ENCODE measurements at regions not wholly inside any gene's neighbourhood (a gene's known extent, or its start where the extent isn't known, plus 50 kb on each side); places are given as distances from the start of the nearest gene placed in this dataset.
A peak's percentile ranks its signal among the peaks of the same experiment; 100 is the strongest.

DNA sequence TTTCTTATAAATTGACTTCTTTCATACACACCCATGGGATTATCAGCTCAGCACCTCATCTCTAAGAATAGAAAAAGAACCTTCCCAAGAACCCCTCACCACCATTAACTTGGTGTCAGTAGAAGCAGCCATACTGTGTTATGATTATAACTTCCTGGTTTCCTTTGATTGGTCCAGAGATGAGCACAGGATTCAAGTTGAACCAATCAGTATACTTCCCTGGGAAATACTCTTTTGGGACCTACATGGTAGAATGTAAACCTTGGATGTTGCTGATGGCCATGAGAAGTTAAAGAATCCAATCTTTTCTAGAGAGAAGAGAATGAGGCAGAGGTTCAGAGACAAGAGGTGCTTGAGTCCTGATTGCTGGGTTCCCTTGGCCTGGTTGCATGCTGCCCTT, 190.8 kb downstream of the BMP7 start:
- no peaks in the 10 kb centered on the region for H3K36me3 ChIP-seq (ENCODE audit: control insufficient read depth in 1 of 2, insufficient read depth in 2 of 2, low read length in 2 of 2)
- no TSS peak for BruUV-seq (replicated peaks)
- H3K9me2 ChIP-seq (ENCODE audit: insufficient read depth): no peaks in the 10 kb centered on the region
- ChIA-PET POLR2A (no interaction called here), RAD21 (ENCODE audit: low non-redundant PET in 1 of 2, low total read pairs in 2 of 2, uncharacterized antibody in 2 of 2, unreplicated experiment in 2 of 2) (no interaction called here), CTCF (no interaction called here)
- H3K4me2 ChIP-seq (ENCODE audit: low read length): peak overlapping the region; percentile 33
- DNase-seq (ENCODE audit: low read depth, low spot score): no peak
- no peak for TF ChIP-seq ZFX (IDR thresholded peaks at IDR 0.05)
- H3K9ac ChIP-seq (ENCODE audit: low read length): no peak overlapping the region
- H3K27ac ChIP-seq (ENCODE audit: low read depth, low read length): no peak overlapping the region
- H3K9me3 ChIP-seq (ENCODE audit: control insufficient read depth in 1 of 2, insufficient read depth in 1 of 2, low read depth in 1 of 2, low read length in 2 of 2): peaks cover 4 to 6% of the 10 kb centered on the region in 2 experiments; a peak in 2 of 4 replicates
- peak overlapping the region; percentile 58 for H2AFZ ChIP-seq (ENCODE audit: low read depth, low read length, poor library complexity, severe bottlenecking)
- no peaks in the 10 kb centered on the region for H4K20me1 ChIP-seq (ENCODE audit: insufficient read depth)
- no peaks in the 10 kb centered on the region for H3K27me3 ChIP-seq (ENCODE audit: insufficient read depth, low read length)
- H3K79me2 ChIP-seq (ENCODE audit: insufficient read depth, low read length): no peaks in the 10 kb centered on the region
- peaks cover 4 to 24% of the 10 kb centered on the region in 2 experiments; a peak in 3 of 4 replicates for H3K4me1 ChIP-seq (ENCODE audit: control insufficient read depth in 1 of 2, insufficient read depth in 2 of 2, low read length in 2 of 2)
- intact Hi-C loops (cut with micrococcal nuclease): no loop called here
- no peak for ATAC-seq
- no peak overlapping the region for H3K4me3 ChIP-seq (replicated peaks in 1 of 2; ENCODE audit: low read depth in 1 of 2, low read length in 2 of 2)

DNA sequence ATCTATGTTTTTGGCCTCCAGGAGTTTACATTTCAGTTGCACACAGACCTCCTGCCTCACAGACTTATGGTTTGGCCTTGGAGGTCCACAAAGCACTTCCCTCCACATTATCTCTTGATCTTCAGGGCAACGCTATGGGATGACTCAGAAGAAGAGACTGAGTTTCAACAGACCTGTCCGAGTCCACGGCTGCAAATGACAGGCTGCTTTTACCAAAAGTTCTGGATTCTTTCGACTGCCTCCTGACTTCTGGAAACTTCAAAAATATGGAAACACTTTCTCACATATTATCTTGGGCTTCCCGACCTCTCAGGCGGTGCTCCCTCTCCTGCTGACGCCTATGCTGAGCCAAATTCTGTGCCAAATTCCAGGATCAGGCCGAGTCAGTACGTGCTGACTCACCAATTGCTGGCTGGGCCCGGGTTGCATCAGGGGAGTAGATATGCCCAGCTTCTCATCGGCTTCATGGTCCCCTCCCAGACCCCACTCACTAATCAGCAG, 190.2 kb downstream of the BMP7 start:
- ChIA-PET RAD21 (ENCODE audit: low non-redundant PET in 1 of 2, low total read pairs in 2 of 2, uncharacterized antibody in 2 of 2, unreplicated experiment in 2 of 2) (no interaction called here), CTCF (no interaction called here), POLR2A (no interaction called here)
- Histone ChIP-seq H4K20me1 (ENCODE audit: insufficient read depth) (no peaks in the 10 kb centered on the region), H3K36me3 (ENCODE audit: control insufficient read depth in 1 of 2, insufficient read depth in 2 of 2, low read length in 2 of 2) (no peaks in the 10 kb centered on the region), H3K9me2 (ENCODE audit: insufficient read depth) (no peaks in the 10 kb centered on the region), H2AFZ (ENCODE audit: low read depth, low read length, poor library complexity, severe bottlenecking) (peak overlapping the region; percentile 58), H3K4me1 (ENCODE audit: control insufficient read depth in 1 of 2, insufficient read depth in 2 of 2, low read length in 2 of 2) (peaks cover 3 to 19% of the 10 kb centered on the region in 2 experiments; a peak in 3 of 4 replicates), H3K9me3 (ENCODE audit: control insufficient read depth in 1 of 2, insufficient read depth in 1 of 2, low read depth in 1 of 2, low read length in 2 of 2) (peaks cover 4 to 6% of the 10 kb centered on the region in 2 experiments; a peak in 2 of 4 replicates), H3K4me3 (replicated peaks in 1 of 2; ENCODE audit: low read depth in 1 of 2, low read length in 2 of 2) (no peak overlapping the region), H3K4me2 (ENCODE audit: low read length) (peak overlapping the region; percentile 33), H3K79me2 (ENCODE audit: insufficient read depth, low read length) (no peaks in the 10 kb centered on the region), H3K27me3 (ENCODE audit: insufficient read depth, low read length) (no peaks in the 10 kb centered on the region), H3K27ac (ENCODE audit: low read depth, low read length) (no peak overlapping the region), H3K9ac (ENCODE audit: low read length) (no peak overlapping the region)
- intact Hi-C loops (cut with micrococcal nuclease): no loop called here
- no TSS peak for BruUV-seq (replicated peaks)
- ATAC-seq: peak; percentile 48; the same call in 1 of the 2 replicates
- TF ChIP-seq, protein P1, sequence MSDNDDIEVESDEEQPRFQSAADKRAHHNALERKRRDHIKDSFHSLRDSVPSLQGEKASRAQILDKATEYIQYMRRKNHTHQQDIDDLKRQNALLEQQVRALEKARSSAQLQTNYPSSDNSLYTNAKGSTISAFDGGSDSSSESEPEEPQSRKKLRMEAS (IDR thresholded peaks at IDR 0.05): no peak
- peak; percentile 31; the same call in 1 of the 2 replicates for TF ChIP-seq FOSL1 (IDR thresholded peaks at IDR 0.05; ENCODE audit: low read depth)
- TF ChIP-seq TCF7L2 (IDR thresholded peaks at IDR 0.05; ENCODE audit: borderline replicate concordance, extremely low read depth, insufficient read depth, insufficient read length): no peak
- TF ChIP-seq SP1 (IDR thresholded peaks at IDR 0.05; ENCODE audit: low read depth): no peak
- no peak for TF ChIP-seq POLR2AphosphoS5 (IDR thresholded peaks at IDR 0.05; ENCODE audit: low read depth, low read length)
- TF ChIP-seq, protein P2, sequence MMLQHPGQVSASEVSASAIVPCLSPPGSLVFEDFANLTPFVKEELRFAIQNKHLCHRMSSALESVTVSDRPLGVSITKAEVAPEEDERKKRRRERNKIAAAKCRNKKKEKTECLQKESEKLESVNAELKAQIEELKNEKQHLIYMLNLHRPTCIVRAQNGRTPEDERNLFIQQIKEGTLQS (IDR thresholded peaks at IDR 0.05): no peak
- no peak for DNase-seq (ENCODE audit: low read depth, low spot score)
